Stimulated activated CD8-positive, alpha-beta memory T cell treated with anti-CD3 and anti-CD28 coated beads, Interleukin-4, amount 100 ng/mL, for 48 hours (primary cell): ENCODE measurements at regions not wholly inside any gene's neighbourhood (a gene's known extent, or its start where the extent isn't known, plus 50 kb on each side); places are given as distances from the start of the nearest gene placed in this dataset.
"Not testable (repeated sequence)": the region's sequence is repeated elsewhere in the genome, so short reads cannot be mapped to it uniquely, and the experiment has no call there.

Experiments used
- DNase-seq: peaks from one replicate; pipeline ENCODE4 v3.0.0-alpha.2; 2020

- DNase-seq, result no peak
Observed at GRCh38 chr3:178201714-178202113, 334.5 kb upstream of the KCNMB2 start.

GRCh38 chr3:178202194-178202593, 334.0 kb upstream of the KCNMB2 start:
- no peak for DNase-seq

DNA sequence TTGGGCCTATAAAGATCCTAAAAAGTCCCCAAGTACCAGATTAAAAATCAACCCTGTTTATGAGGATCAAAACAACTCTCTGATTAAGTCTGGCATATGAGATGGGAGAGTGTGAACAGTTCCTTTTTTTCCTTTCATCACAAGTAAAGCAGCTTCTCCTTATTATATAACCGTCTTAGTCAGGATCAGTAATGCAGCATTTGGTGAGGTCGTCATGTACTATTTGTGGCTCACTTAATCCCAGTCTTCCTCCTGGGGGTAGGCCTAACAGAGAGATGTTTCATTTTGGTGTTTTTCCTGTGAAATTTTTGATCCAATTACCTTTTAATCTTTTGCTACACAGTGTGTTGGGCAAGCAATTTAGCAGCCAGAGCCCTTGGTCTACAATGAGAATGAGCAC, 333.1 kb upstream of the KCNMB2 start:
- no peak for DNase-seq

DNA sequence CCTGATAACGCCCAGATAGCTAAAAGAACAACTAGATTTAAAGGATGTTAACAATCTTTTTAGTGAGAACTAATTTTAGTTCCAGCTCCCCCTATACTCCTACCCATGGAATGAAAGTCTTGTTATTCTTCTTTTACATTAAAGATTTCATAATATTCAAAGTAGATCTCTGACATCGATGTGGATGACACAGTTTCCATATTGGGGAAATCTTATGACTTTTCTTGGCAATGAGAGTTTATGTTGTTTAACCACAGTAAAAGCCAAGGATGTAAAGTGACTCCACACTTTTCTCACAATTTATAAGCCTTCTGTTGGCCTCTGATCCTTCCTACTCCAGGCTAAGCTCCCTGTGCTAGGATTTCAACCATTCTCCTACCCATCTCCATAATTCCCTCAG, 332.6 kb upstream of the KCNMB2 start:
- DNase-seq, result no peak

DNA sequence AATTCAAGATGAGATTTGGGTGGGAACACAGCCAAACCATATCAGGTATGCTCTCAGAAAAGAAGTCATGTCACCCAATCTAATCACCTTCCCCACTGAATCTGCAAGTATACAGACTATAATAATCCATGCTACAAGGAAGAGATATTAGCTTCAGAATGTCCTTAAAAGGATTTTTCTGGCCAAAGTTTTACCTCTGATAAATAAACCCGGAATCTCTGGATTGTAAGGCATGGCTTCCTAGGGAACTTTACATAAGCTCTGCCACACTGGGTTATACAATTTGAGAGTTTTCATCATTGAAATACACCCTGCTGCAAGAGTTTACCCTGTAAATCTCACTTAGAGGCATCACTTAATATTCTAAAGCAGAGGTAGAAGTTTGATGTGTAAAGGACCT, 330.5 kb upstream of the KCNMB2 start:
- DNase-seq, result no peak

GRCh38 chr3:178206521-178206920, 329.7 kb upstream of the KCNMB2 start:
- no peak for DNase-seq

DNA sequence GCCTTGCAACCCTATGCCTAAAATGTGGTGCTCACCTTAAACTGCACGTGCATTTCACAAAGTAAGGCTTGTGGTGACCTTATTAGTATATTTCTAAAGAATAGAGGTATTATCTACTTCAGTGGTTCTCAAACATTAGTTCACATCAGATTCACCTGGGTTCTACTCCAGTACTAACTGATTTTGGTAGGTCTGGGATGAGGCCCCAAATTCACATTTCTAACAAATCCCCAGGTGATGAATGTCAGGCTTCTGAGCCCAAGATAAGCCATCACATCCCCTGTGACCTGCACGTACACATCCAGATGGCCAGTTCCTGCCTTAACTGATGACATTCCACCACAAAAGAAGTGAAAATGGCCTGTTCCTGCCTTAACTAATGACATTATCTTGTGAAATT, 329.1 kb upstream of the KCNMB2 start:
- not testable (repeated sequence) for DNase-seq

- not testable (repeated sequence) for DNase-seq
Observed at GRCh38 chr3:178207627-178208026, 328.6 kb upstream of the KCNMB2 start.

DNA sequence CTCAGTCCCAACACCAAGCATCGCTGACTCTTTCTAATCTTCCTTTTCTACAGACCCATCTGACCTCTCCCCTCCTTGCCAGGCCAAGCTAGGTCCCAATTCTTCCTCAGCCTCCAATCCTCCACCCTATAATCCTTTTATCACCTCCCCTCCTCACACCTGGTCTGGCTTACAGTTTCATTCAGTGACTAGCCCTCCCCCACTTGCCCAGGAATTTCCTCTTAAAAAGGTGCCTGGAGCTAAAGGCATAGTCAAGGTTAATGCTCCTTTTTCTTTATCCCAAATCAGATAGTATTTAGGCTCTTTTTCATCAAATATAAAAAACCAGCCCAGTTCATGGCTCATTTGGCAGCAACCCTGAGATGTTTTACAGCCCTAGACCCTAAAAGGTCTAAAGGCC, 327.1 kb upstream of the KCNMB2 start:
- DNase-seq, result not testable (repeated sequence)

- DNase-seq, result not testable (repeated sequence)
Observed at GRCh38 chr3:178209618-178210017, 326.6 kb upstream of the KCNMB2 start.

DNA sequence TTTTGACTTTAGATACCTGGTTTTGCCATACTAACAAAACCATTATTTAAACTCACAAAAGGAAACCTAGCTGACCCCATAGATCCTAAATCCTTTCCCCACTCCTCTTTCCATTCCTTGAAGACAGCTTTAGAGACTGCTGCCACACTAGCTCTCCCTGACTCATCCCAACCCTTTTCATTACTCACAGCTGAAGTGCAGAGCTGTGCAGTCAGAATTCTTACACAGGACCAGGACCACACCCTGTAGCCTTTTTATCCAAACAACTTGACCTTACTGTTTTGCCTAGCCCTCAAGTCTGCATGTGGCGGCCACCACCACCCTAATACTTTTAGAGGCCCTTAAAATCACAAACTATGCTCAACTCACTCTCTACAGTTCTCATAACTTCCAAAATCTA, 325.1 kb upstream of the KCNMB2 start:
- DNase-seq, result not testable (repeated sequence)

GRCh38 chr3:178217479-178217878, 318.8 kb upstream of the KCNMB2 start:
- no peak for DNase-seq

GRCh38 chr3:178218231-178218630, 318.0 kb upstream of the KCNMB2 start:
- no peak for DNase-seq

DNA sequence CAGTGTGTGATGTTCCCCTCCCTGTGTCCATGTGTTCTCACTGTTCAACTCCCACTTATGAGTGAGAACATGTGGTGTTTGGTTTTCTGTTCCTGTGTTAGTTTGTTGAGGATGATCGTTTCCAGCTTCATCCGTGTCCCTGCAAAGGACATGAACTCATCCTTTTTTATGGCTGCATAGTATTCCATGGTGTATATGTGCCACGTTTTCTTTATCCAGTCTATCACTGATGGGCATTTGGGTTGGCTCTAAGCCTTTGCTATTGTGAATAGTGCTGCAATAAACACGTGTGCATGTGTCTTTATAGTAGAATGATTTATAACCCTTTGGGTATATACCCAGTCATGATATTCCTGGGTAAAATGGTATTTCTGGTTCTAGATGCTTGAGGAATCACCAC, 316.6 kb upstream of the KCNMB2 start:
- not testable (repeated sequence) for DNase-seq

DNA sequence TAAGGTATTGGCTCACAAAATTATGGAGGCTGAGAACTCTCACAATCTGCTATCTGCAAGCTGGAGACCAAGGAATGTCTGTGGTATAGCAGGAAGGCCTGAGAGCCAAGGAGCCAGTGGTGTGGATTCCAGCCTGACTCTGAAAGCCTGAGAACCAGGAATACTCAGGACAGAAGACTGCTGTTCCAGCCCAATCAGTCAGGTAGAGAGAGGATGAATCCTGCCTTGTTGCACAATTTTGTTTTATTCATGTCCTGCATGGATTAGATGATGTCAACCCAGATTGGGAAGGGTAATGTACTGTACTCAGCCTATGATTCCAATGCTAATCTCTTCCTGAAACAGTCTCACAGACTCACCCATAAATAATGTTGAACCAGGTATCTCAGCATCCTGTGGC, 312.4 kb upstream of the KCNMB2 start:
- no peak for DNase-seq

- DNase-seq, result no peak
Observed at GRCh38 chr3:178226094-178226493, 310.1 kb upstream of the KCNMB2 start.

- no peak for DNase-seq
Observed at GRCh38 chr3:178231645-178232044, 304.6 kb upstream of the KCNMB2 start.

GRCh38 chr3:178233371-178234071, 302.7 kb upstream of the KCNMB2 start:
- DNase-seq, result no peak

GRCh38 chr3:178236555-178237277, 299.5 kb upstream of the KCNMB2 start:
- no peak for DNase-seq

- no peak for DNase-seq
Observed at GRCh38 chr3:178238179-178238578, 298.1 kb upstream of the KCNMB2 start.

DNA sequence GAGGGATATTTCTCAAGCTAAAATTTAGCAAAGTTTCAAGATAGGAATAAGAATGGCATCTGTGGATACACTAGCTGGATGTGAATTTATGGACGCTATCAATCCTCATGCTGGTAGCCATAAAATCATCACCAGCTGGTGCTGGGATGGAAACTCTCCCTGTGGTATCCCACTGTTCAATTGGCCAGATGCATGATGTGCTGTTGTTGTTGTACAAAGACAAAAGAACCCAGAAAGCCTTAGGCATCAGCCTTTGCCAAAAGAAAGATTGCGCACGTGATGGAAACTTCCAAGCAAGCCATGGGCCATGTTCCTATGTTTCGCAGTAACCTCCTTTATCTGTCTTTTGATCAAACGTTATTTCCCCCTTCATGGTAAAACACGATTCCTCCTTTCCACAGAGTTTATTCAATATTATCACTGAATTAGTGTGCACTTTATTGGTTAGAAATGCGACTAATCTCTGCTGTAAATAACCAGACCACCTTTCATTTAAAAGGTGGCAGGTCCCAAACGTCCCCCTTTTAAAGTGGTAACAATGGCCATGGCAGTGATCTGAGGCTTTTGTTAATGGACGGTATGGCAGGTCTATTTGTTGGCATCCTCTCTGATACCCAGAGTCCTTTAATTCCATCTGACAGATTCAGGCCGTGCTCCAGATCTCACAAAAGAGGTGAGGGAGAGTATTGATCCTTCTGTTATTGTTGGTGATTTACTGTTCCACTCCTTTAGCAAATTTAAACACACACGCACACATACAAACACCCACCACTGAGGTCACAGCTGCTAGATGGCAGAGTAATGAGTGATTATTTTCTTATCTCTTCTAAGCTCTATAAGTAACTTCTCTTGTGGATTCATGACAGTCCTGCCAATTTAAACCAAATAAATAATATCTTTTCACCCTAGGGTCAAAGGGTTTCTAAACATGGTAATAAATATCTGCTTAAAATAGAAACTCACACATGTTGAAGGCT, 291.2 kb upstream of the KCNMB2 start:
- DNase-seq, result no peak

DNA sequence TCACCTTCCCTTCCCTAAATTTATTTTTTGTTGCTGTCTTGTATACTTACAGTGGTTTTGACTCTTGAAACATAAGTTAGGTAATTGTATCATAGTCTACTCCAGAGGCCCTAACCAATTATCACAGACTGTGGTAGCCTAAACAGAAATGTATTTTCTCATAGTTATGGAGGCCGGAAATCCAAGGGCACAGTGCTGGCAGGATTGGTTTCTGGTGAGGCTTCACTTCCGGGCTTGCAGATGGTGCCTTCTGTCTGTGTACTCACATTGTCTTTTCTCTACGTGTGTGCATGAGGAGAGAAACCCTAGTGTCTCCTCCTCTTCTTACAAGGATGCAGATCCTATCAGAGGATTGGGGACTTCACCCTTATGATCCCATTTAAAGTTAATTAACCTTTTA, 290.2 kb upstream of the KCNMB2 start:
- DNase-seq, result no peak

DNA sequence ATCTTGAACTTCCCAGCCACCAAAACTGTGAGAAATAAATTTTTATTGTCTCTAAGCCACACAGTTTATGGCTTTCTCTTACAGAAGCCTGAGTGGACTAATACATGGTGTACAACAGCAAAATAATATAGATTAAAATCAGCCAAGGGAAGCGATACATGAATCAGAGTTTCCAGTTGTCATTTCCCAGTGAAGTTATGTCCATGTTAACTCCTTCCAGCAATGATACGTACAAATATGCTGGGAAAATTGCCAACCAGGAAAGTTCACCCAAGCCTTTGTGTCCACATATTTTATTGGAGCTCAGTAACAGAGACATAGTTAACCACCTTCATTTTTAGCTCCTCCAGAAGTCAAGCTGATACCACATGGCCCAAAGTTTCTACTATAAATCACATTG, 280.9 kb upstream of the KCNMB2 start:
- no peak for DNase-seq
